ENCODE measurements at regions not wholly inside any gene's neighbourhood (a gene's known extent, or its start where the extent isn't known, plus 50 kb on each side); places are given as distances from the start of the nearest gene placed in this dataset.

GRCh38 chr6:5866547-5867051 lies 140.1 kb downstream of the NRN1 start:
- Mint-ChIP-seq H3K27ac (no peak overlapping the region), H3K27me3 (ENCODE audit: insufficient read depth, low read depth) (no peaks in the 10 kb centered on the region), H3K4me1 (peaks cover 16% of the 10 kb centered on the region), H3K36me3 (no peaks in the 10 kb centered on the region), H3K9me3 (peaks cover 9% of the 10 kb centered on the region), H3K4me3 (no peak overlapping the region)
- Histone ChIP-seq H3K4me1 (peaks cover 4% of the 10 kb centered on the region), H3F3A (ENCODE audit: low read depth) (no peaks in the 10 kb centered on the region), H4K20me1 (ENCODE audit: low read depth) (no peaks in the 10 kb centered on the region), H3K4me2 (no peak overlapping the region), H3K9me3 (ENCODE audit: low read depth) (peaks cover 9% of the 10 kb centered on the region), H3K9ac (no peak overlapping the region), H3K4me3 (no peak overlapping the region), H3K79me2 (ENCODE audit: low read depth) (no peaks in the 10 kb centered on the region), H3K36me3 (peaks cover 8% of the 10 kb centered on the region), H2AFZ (replicated peaks) (no peak overlapping the region), H3K27me3 (no peaks in the 10 kb centered on the region), H3K27ac (no peak overlapping the region)
- DNase-seq (ENCODE audit: low spot score), result no peak
- TF ChIP-seq EZH2phosphoT487 (IDR thresholded peaks at IDR 0.05) (no peak), EZH2 (IDR thresholded peaks at IDR 0.05) (no peak), CTCF (IDR thresholded peaks at IDR 0.05) (no peak)

GRCh38 chr6:5865506-5866031 lies 141.2 kb downstream of the NRN1 start:
- peaks cover 7% of the 10 kb centered on the region for H3K9me3 ChIP-seq (ENCODE audit: low read depth)
- no peaks in the 10 kb centered on the region for H3K36me3 Mint-ChIP-seq
- TF ChIP-seq EZH2 (IDR thresholded peaks at IDR 0.05) (no peak), CTCF (IDR thresholded peaks at IDR 0.05) (no peak), EZH2phosphoT487 (IDR thresholded peaks at IDR 0.05) (no peak)
- H3F3A ChIP-seq (ENCODE audit: low read depth), result no peaks in the 10 kb centered on the region
- no peak overlapping the region for H3K4me2 ChIP-seq
- peaks cover 9% of the 10 kb centered on the region for H3K9me3 Mint-ChIP-seq
- H3K4me1 Mint-ChIP-seq, result peaks cover 16% of the 10 kb centered on the region
- no peaks in the 10 kb centered on the region for H3K79me2 ChIP-seq (ENCODE audit: low read depth)
- H3K4me3 Mint-ChIP-seq, result no peak overlapping the region
- no peak for DNase-seq (ENCODE audit: low spot score)
- peaks cover 4% of the 10 kb centered on the region for H3K4me1 ChIP-seq
- no peaks in the 10 kb centered on the region for H4K20me1 ChIP-seq (ENCODE audit: low read depth)
- no peak overlapping the region for H2AFZ ChIP-seq (replicated peaks)
- no peak overlapping the region for H3K27ac ChIP-seq
- peaks cover 5% of the 10 kb centered on the region for H3K36me3 ChIP-seq
- no peak overlapping the region for H3K4me3 ChIP-seq
- H3K27me3 ChIP-seq, result no peaks in the 10 kb centered on the region
- no peak overlapping the region for H3K9ac ChIP-seq
- no peaks in the 10 kb centered on the region for H3K27me3 Mint-ChIP-seq (ENCODE audit: insufficient read depth, low read depth)
- no peak overlapping the region for H3K27ac Mint-ChIP-seq

GRCh38 chr6:5860849-5861248 lies 145.9 kb downstream of the NRN1 start:
- Mint-ChIP-seq H3K36me3 (no peaks in the 10 kb centered on the region), H3K4me3 (no peak overlapping the region), H3K9me3 (peaks cover 6% of the 10 kb centered on the region), H3K27me3 (ENCODE audit: insufficient read depth, low read depth) (no peaks in the 10 kb centered on the region), H3K27ac (no peak overlapping the region), H3K4me1 (peaks cover 11% of the 10 kb centered on the region)
- H3K79me2 ChIP-seq (ENCODE audit: low read depth), result no peaks in the 10 kb centered on the region
- no peak overlapping the region for H3K4me2 ChIP-seq
- peaks cover 12% of the 10 kb centered on the region for H3K4me1 ChIP-seq
- no peaks in the 10 kb centered on the region for H4K20me1 ChIP-seq (ENCODE audit: low read depth)
- no peaks in the 10 kb centered on the region for H3K27me3 ChIP-seq
- H2AFZ ChIP-seq (replicated peaks), result no peak overlapping the region
- no peak overlapping the region for H3K9ac ChIP-seq
- no peak overlapping the region for H3K4me3 ChIP-seq
- no peaks in the 10 kb centered on the region for H3K9me3 ChIP-seq (ENCODE audit: low read depth)
- no peaks in the 10 kb centered on the region for H3K36me3 ChIP-seq
- no peak for DNase-seq (ENCODE audit: low spot score)
- H3K27ac ChIP-seq, result no peak overlapping the region
- TF ChIP-seq EZH2phosphoT487 (IDR thresholded peaks at IDR 0.05), result no peak
- TF ChIP-seq EZH2 (IDR thresholded peaks at IDR 0.05), result no peak
- TF ChIP-seq CTCF (IDR thresholded peaks at IDR 0.05), result no peak
- peaks cover 7% of the 10 kb centered on the region for H3F3A ChIP-seq (ENCODE audit: low read depth)

All from neural progenitor cell (in vitro differentiated cells).